Hepatocyte (in vitro differentiated cells): ENCODE measurements at regions not wholly inside any gene's neighbourhood (a gene's known extent, or its start where the extent isn't known, plus 50 kb on each side); places are given as distances from the start of the nearest gene placed in this dataset.

Experiments used
- CTCF ChIP-seq: fragments of 200-600 bp; sonication (generic); IDR thresholded peaks from 2 replicates; pipeline ENCODE4 v1.5.1; 2016; ENCODE audit warnings: antibody characterized with exemption, mild to moderate bottlenecking; ENCODE audit not compliant: poor library complexity
- EZH2 ChIP-seq: fragments of 200-600 bp; sonication (generic); IDR thresholded peaks from 2 replicates; pipeline ENCODE4 v1.6.1; 2016; ENCODE audit warnings: antibody characterized with exemption, mild to moderate bottlenecking, borderline replicate concordance

GRCh38 chr11:113547739-113548138, 72.5 kb upstream of the DRD2 start:
- no peak for TF ChIP-seq CTCF
- TF ChIP-seq EZH2, result no peak
